ENCODE measurements at regions not wholly inside any gene's neighbourhood (a gene's known extent, or its start where the extent isn't known, plus 50 kb on each side); places are given as distances from the start of the nearest gene placed in this dataset.

- intact Hi-C loops (cut with DNase I), result loop anchor here (5.0 kb wide), 1 partner anchor 1810 kb away; no protein-coding TSS in a partner anchor
- no peak for TF ChIP-seq POLR2AphosphoS5 (IDR thresholded peaks at IDR 0.05)
- TF ChIP-seq EP300 (IDR thresholded peaks at IDR 0.05), result no peak
- TF ChIP-seq POLR2A (IDR thresholded peaks at IDR 0.05), result no peak
- TF ChIP-seq CTCF (IDR thresholded peaks at IDR 0.05), result no peak
- WGBS, 2 donors, result 68 to 71% methylated on average over 3 of the region's 3 CpGs
- DNase-seq, result no peak
- H3K9me3 ChIP-seq, result no peaks in the 10 kb centered on the region
- no peaks in the 10 kb centered on the region for H3K27me3 ChIP-seq
- H3K4me1 ChIP-seq, result no peaks in the 10 kb centered on the region
- H3K27ac ChIP-seq, result no peak overlapping the region
- no peak overlapping the region for H3K4me3 ChIP-seq
- no peaks in the 10 kb centered on the region for H3K36me3 ChIP-seq
Observed at GRCh38 chr2:155382776-155383175, 684.3 kb downstream of the KCNJ3 start.

GRCh38 chr2:155381436-155381835, 682.9 kb downstream of the KCNJ3 start:
- intact Hi-C loops (cut with DNase I), result loop anchor here (5.0 kb wide), 1 partner anchor 1811 kb away; no protein-coding TSS in a partner anchor
- no peak for DNase-seq

GRCh38 chr2:155379494-155379893, 681.0 kb downstream of the KCNJ3 start:
- no peak for DNase-seq
- no peak overlapping the region for H3K27ac ChIP-seq
- intact Hi-C loops (cut with DNase I), result no loop called here
- H3K9me3 ChIP-seq, result no peaks in the 10 kb centered on the region
- WGBS, 2 donors, result 53 to 63% methylated on average over 2 of the region's 2 CpGs
- no peaks in the 10 kb centered on the region for H3K36me3 ChIP-seq
- H3K4me1 ChIP-seq, result no peaks in the 10 kb centered on the region
- no peaks in the 10 kb centered on the region for H3K27me3 ChIP-seq
- no peak overlapping the region for H3K4me3 ChIP-seq
- TF ChIP-seq CTCF (IDR thresholded peaks at IDR 0.05), result no peak
- TF ChIP-seq POLR2A (IDR thresholded peaks at IDR 0.05), result no peak
- no peak for TF ChIP-seq EP300 (IDR thresholded peaks at IDR 0.05)
- no peak for TF ChIP-seq POLR2AphosphoS5 (IDR thresholded peaks at IDR 0.05)

More at GRCh38 chr2:155381436-155381835, 682.9 kb downstream of the KCNJ3 start:
- 37 to 62% methylated on average over 1 of the region's 1 CpG for WGBS, 2 donors
- no peaks in the 10 kb centered on the region for H3K4me1 ChIP-seq
- H3K27ac ChIP-seq, result no peak overlapping the region
- H3K36me3 ChIP-seq, result no peaks in the 10 kb centered on the region
- H3K27me3 ChIP-seq, result no peaks in the 10 kb centered on the region
- H3K9me3 ChIP-seq, result no peaks in the 10 kb centered on the region
- TF ChIP-seq POLR2AphosphoS5 (IDR thresholded peaks at IDR 0.05), result no peak
- no peak for TF ChIP-seq EP300 (IDR thresholded peaks at IDR 0.05)
- TF ChIP-seq CTCF (IDR thresholded peaks at IDR 0.05), result no peak
- TF ChIP-seq POLR2A (IDR thresholded peaks at IDR 0.05), result no peak
- H3K4me3 ChIP-seq, result no peak overlapping the region

GRCh38 chr2:155377931-155378444, 679.5 kb downstream of the KCNJ3 start:
- no peak for TF ChIP-seq CTCF (IDR thresholded peaks at IDR 0.05)
- TF ChIP-seq POLR2AphosphoS5 (IDR thresholded peaks at IDR 0.05), result no peak
- TF ChIP-seq EP300 (IDR thresholded peaks at IDR 0.05), result no peak
- no peak for DNase-seq
- intact Hi-C loops (cut with DNase I), result no loop called here
- no peaks in the 10 kb centered on the region for H3K36me3 ChIP-seq
- no peaks in the 10 kb centered on the region for H3K4me1 ChIP-seq
- H3K27ac ChIP-seq, result no peak overlapping the region
- no peaks in the 10 kb centered on the region for H3K9me3 ChIP-seq
- WGBS, 2 donors, result 68 to 75% methylated on average over 1 of the region's 1 CpG
- H3K27me3 ChIP-seq, result no peaks in the 10 kb centered on the region
- no peak overlapping the region for H3K4me3 ChIP-seq

GRCh38 chr2:155377266-155377680, 678.8 kb downstream of the KCNJ3 start:
- Histone ChIP-seq H3K9me3 (no peaks in the 10 kb centered on the region), H3K27ac (no peak overlapping the region), H3K36me3 (no peaks in the 10 kb centered on the region), H3K4me3 (no peak overlapping the region), H3K27me3 (peaks cover 0 to 4% (median 0%) of the 10 kb centered on the region in 3 donors), H3K4me1 (no peaks in the 10 kb centered on the region)
- DNase-seq, result no peak
- intact Hi-C loops (cut with DNase I), result no loop called here
- no peak for TF ChIP-seq CTCF (IDR thresholded peaks at IDR 0.05)
- TF ChIP-seq POLR2AphosphoS5 (IDR thresholded peaks at IDR 0.05), result no peak
- no peak for TF ChIP-seq POLR2A (IDR thresholded peaks at IDR 0.05)
- TF ChIP-seq EP300 (IDR thresholded peaks at IDR 0.05), result no peak
- WGBS, 2 donors, result 63% methylated on average over 5 of the region's 5 CpGs

Measured in sigmoid colon (tissue), 6 donors.